Liver (tissue), 8 donors: ENCODE measurements at regions not wholly inside any gene's neighbourhood (a gene's known extent, or its start where the extent isn't known, plus 50 kb on each side); places are given as distances from the start of the nearest gene placed in this dataset.

ENCODE experiments used
- DNase-seq: peaks from one replicate; pipeline ENCODE4 v3.0.0-alpha.2; 2017; ENCODE audit warnings: low spot score
- H3K27ac ChIP-seq, 2 donors: one replicate each; pipeline ENCODE4 v1.7.0; 2013; ENCODE audit warnings: inconsistent platforms in 2 of 2, low read length in 2 of 2, control low read depth in 1 of 2, low read depth in 1 of 2, mild to moderate bottlenecking in 1 of 2
- H3K27me3 ChIP-seq, 4 donors: one replicate each; pipeline versions ENCODE4 v1.6.1 to v1.7.0; 2013; ENCODE audit warnings: low read length in 3 of 4, inconsistent platforms in 1 of 4, mild to moderate bottlenecking in 1 of 4, moderate library complexity in 1 of 4; ENCODE audit not compliant: control insufficient read depth in 4 of 4, insufficient read depth in 4 of 4
- H3K36me3 ChIP-seq, 4 donors: one replicate each; pipeline versions ENCODE4 v1.6.1 to v1.7.0; 2013; ENCODE audit warnings: low read length in 3 of 4, mild to moderate bottlenecking in 3 of 4, low read depth in 1 of 4, moderate library complexity in 1 of 4; ENCODE audit not compliant: control insufficient read depth in 4 of 4, insufficient read depth in 3 of 4
- H3K4me1 ChIP-seq, 4 donors: one replicate each; pipeline versions ENCODE4 v1.6.1 to v1.7.0; 2013; ENCODE audit warnings: low read length in 3 of 4, mild to moderate bottlenecking in 3 of 4, moderate library complexity in 1 of 4; ENCODE audit not compliant: control insufficient read depth in 4 of 4, insufficient read depth in 4 of 4
- H3K4me3 ChIP-seq, 3 donors: one replicate each; pipeline versions ENCODE4 v1.6.1 to v1.7.0; 2013; ENCODE audit warnings: low read length in 3 of 3, control low read depth in 1 of 3, low read depth in 1 of 3, mild to moderate bottlenecking in 1 of 3
- H3K9ac ChIP-seq, 2 donors: one replicate each; pipeline ENCODE4 v1.7.0; 2013; ENCODE audit warnings: low read length in 2 of 2, mild to moderate bottlenecking in 2 of 2, moderate library complexity in 2 of 2, control low read depth in 1 of 2, low read depth in 1 of 2
- H3K9me3 ChIP-seq, 4 donors: one replicate each; pipeline versions ENCODE4 v1.6.1 to v1.7.0; 2013; ENCODE audit warnings: low read length in 3 of 4; ENCODE audit not compliant: control insufficient read depth in 4 of 4
- CTCF ChIP-seq: fragments of 150-350 bp; IDR thresholded peaks from 2 replicates; pipeline ENCODE4 v1.5.1; 2017; ENCODE audit warnings: improper control_type of control experiment, low read depth, low read length; ENCODE audit not compliant: missing input control
- EGR1 ChIP-seq, 2 donors: IDR thresholded peaks; 2 replicates each; pipeline ENCODE4 v1.6.1; 2016 to 2018; ENCODE audit warnings: antibody characterized with exemption in 2 of 2, low read depth in 2 of 2
- FOXA2 ChIP-seq: IDR thresholded peaks from 2 replicates; pipeline ENCODE4 v1.6.1; 2016; ENCODE audit warnings: antibody characterized with exemption
- GABPA ChIP-seq, 2 donors: IDR thresholded peaks in 1 of 2; conservative IDR thresholded peaks in 1 of 2; 2 replicates each; pipeline ENCODE4 v1.6.1; 2016; ENCODE audit warnings: antibody characterized with exemption in 2 of 2, mild to moderate bottlenecking in 1 of 2, moderate library complexity in 1 of 2
- HNF4A ChIP-seq, 2 donors: conservative IDR thresholded peaks; 2 replicates each; pipeline ENCODE4 v1.6.1; 2016; ENCODE audit warnings: antibody characterized with exemption in 2 of 2, mild to moderate bottlenecking in 2 of 2
- HNF4G ChIP-seq: IDR thresholded peaks from 2 replicates; pipeline ENCODE4 v1.6.1; 2016; ENCODE audit warnings: antibody characterized with exemption
- JUND ChIP-seq, 2 donors: IDR thresholded peaks; 2 replicates each; pipeline ENCODE4 v1.6.1; 2016; ENCODE audit warnings: antibody characterized with exemption in 2 of 2
- NR2F2 ChIP-seq: IDR thresholded peaks from 2 replicates; pipeline ENCODE4 v1.6.1; 2016; ENCODE audit warnings: antibody characterized with exemption
- RAD21 ChIP-seq, 2 donors: IDR thresholded peaks; 2 replicates each; pipeline ENCODE4 v1.6.1; 2016; ENCODE audit warnings: antibody characterized with exemption in 2 of 2, mild to moderate bottlenecking in 2 of 2
- REST ChIP-seq: IDR thresholded peaks from 2 replicates; pipeline ENCODE4 v1.6.1; 2016; ENCODE audit warnings: antibody characterized with exemption, mild to moderate bottlenecking
- RXRA ChIP-seq, 2 donors: IDR thresholded peaks; 2 replicates each; pipeline ENCODE4 v1.6.1; 2017 to 2018; ENCODE audit warnings: antibody characterized with exemption in 2 of 2, mild to moderate bottlenecking in 1 of 2
- TAF1 ChIP-seq: conservative IDR thresholded peaks from 2 replicates; pipeline ENCODE4 v1.6.1; 2016; ENCODE audit warnings: antibody characterized with exemption, mild to moderate bottlenecking
- YY1 ChIP-seq: IDR thresholded peaks from 2 replicates; pipeline ENCODE4 v1.6.1; 2016; ENCODE audit warnings: antibody characterized with exemption, mild to moderate bottlenecking
- WGBS: extraction: QIAGEN DNeasy Blood & Tissue Kit; methylation state at CpG from one replicate; pipeline ENCODE4 v1.1.7; 2013; 5-methylcytosine and 5-hydroxymethylcytosine counted together
- TF ChIP-seq, protein P1 (sequence below): IDR thresholded peaks from 2 replicates; pipeline ENCODE4 v1.6.1; 2016; ENCODE audit warnings: antibody characterized with exemption
- TF ChIP-seq, protein P2 (sequence below): IDR thresholded peaks from 2 replicates; pipeline ENCODE4 v1.6.1; 2016; ENCODE audit warnings: antibody characterized with exemption
- TF ChIP-seq, protein P3 (sequence below): IDR thresholded peaks from 2 replicates; pipeline ENCODE4 v1.6.1; 2016; ENCODE audit warnings: antibody characterized with exemption
- donor health status: healthy.
- donor health status: healthy.
- donor health status: healthy.
- donor health status: healthy.
- donor health status: healthy.

DNA sequence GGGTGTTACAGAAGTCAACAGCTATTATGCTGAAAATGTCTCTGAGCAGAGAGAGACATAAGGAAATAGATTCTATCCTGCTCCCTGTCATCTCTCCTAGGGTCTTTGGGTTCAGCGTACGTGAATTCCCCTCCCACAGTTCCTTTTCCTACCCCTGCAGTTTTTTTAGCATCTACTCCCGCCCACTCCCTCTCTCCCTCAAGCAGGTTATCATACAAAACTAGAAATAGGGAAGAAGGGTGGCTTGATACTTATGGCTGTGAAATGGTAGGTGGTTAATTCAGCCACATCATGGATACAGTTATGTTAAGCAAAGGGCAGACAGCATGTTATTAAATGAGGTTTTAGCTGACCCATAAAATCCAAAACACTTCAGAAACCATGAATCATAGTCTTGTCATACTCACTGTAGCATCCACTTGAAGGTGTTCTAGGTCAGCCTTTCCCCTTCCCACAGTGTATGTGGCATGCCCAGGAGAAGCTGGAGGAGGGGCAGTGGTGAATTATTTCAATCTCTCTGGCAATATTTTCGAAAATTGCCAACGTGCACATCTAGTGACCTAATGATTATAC lies 236.8 kb upstream of the SERP2 start:
- no peak for DNase-seq
- no peaks in the 10 kb centered on the region for H3K36me3 ChIP-seq
- TF ChIP-seq FOXA2 = no peak
- TF ChIP-seq HNF4A (conservative IDR thresholded peaks at IDR 0.05) = no peak
- TF ChIP-seq RAD21 (IDR thresholded peaks at IDR 0.05) = no peak
- TF ChIP-seq RXRA (IDR thresholded peaks at IDR 0.05) = no peak
- no peak for TF ChIP-seq JUND (IDR thresholded peaks at IDR 0.05)
- no peak for TF ChIP-seq YY1
- TF ChIP-seq, protein P1, sequence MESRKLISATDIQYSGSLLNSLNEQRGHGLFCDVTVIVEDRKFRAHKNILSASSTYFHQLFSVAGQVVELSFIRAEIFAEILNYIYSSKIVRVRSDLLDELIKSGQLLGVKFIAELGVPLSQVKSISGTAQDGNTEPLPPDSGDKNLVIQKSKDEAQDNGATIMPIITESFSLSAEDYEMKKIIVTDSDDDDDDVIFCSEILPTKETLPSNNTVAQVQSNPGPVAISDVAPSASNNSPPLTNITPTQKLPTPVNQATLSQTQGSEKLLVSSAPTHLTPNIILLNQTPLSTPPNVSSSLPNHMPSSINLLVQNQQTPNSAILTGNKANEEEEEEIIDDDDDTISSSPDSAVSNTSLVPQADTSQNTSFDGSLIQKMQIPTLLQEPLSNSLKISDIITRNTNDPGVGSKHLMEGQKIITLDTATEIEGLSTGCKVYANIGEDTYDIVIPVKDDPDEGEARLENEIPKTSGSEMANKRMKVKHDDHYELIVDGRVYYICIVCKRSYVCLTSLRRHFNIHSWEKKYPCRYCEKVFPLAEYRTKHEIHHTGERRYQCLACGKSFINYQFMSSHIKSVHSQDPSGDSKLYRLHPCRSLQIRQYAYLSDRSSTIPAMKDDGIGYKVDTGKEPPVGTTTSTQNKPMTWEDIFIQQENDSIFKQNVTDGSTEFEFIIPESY = no peak
- TF ChIP-seq CTCF = no peak
- no peak for TF ChIP-seq HNF4G
- TF ChIP-seq REST = no peak
- no peak for TF ChIP-seq NR2F2
- no peak overlapping the region for H3K4me3 ChIP-seq
- H3K27me3 ChIP-seq = no peaks in the 10 kb centered on the region
- H3K9me3 ChIP-seq = no peaks in the 10 kb centered on the region
- 78% methylated on average over 5 of the region's 5 CpGs for WGBS
- H3K4me1 ChIP-seq = peaks cover 0 to 9% (median 1%) of the 10 kb centered on the region in 4 donors
- H3K9ac ChIP-seq = no peak overlapping the region
- no peak overlapping the region for H3K27ac ChIP-seq

DNA sequence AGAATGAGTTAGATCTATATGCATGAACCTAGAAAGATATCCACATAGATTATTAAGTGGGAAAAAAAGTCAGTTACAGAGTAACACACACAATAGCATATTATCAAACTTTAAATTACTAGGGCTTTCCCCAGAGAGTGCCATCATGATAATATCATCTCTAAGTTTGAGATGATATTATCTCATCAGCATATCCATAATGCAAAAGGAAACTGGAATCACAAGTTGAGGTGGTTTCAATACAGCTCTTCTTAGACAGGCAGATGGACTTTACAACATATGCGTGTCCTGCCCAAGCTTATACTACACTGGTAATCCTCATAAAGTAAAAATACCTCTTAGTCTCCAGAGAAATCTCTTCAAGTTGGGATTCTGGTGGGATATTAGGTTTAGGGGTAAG lies 236.2 kb upstream of the SERP2 start:
- no peaks in the 10 kb centered on the region for H3K9me3 ChIP-seq
- peaks cover 0 to 9% (median 1%) of the 10 kb centered on the region in 4 donors for H3K4me1 ChIP-seq
- DNase-seq = no peak
- no peak overlapping the region for H3K9ac ChIP-seq
- H3K27ac ChIP-seq = no peak overlapping the region
- no peaks in the 10 kb centered on the region for H3K36me3 ChIP-seq
- 95% methylated on average over 1 of the region's 1 CpG for WGBS
- H3K27me3 ChIP-seq = no peaks in the 10 kb centered on the region
- no peak overlapping the region for H3K4me3 ChIP-seq
- TF ChIP-seq JUND (IDR thresholded peaks at IDR 0.05) = no peak
- TF ChIP-seq, protein P2, sequence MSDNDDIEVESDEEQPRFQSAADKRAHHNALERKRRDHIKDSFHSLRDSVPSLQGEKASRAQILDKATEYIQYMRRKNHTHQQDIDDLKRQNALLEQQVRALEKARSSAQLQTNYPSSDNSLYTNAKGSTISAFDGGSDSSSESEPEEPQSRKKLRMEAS = no peak
- TF ChIP-seq, protein P3, sequence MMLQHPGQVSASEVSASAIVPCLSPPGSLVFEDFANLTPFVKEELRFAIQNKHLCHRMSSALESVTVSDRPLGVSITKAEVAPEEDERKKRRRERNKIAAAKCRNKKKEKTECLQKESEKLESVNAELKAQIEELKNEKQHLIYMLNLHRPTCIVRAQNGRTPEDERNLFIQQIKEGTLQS = no peak
- no peak for TF ChIP-seq NR2F2
- no peak for TF ChIP-seq TAF1
- no peak for TF ChIP-seq RAD21 (IDR thresholded peaks at IDR 0.05)
- no peak for TF ChIP-seq GABPA (IDR thresholded peaks at IDR 0.05 in 1 of 2, conservative IDR thresholded peaks at IDR 0.05 in 1 of 2)
- no peak for TF ChIP-seq EGR1 (IDR thresholded peaks at IDR 0.05; ENCODE audit: low read depth in 2 of 2)
